Right lobe of liver (tissue), 6 donors: ENCODE measurements at regions not wholly inside any gene's neighbourhood (a gene's known extent, or its start where the extent isn't known, plus 50 kb on each side); places are given as distances from the start of the nearest gene placed in this dataset.

Experiments
- ATAC-seq, 4 donors: fragments of 200-7000 bp; cut with Tn5 transposase; one replicate each; pipeline ENCODE4 v1.9.1; 2020; ENCODE audit warnings: mild to moderate bottlenecking in 4 of 4, moderate library complexity in 4 of 4
- DNase-seq, 3 donors: peaks; one replicate each; pipeline ENCODE4 v3.0.0-alpha.2; 2020
- H3K27ac ChIP-seq, 3 donors: fragments of 200-600 bp; one replicate each; pipeline ENCODE4 v1.8.0; 2022
- H3K27me3 ChIP-seq, 2 donors: fragments of 200-600 bp; one replicate each; pipeline ENCODE4 v1.8.0; 2022
- H3K36me3 ChIP-seq, 4 donors: fragments of 200-600 bp; sonication (generic) in 1 of 4; one replicate each; pipeline versions ENCODE4 v1.5.1 to v1.8.0; 2017 to 2022; ENCODE audit warnings: control low read depth in 1 of 4
- H3K4me1 ChIP-seq, 4 donors: fragments of 200-600 bp; sonication (generic) in 1 of 4; one replicate each; pipeline versions ENCODE4 v1.5.1 to v1.8.0; 2017 to 2022; ENCODE audit warnings: control low read depth in 1 of 4
- H3K4me3 ChIP-seq, 3 donors: fragments of 200-600 bp; one replicate each; pipeline ENCODE4 v1.8.0; 2022
- H3K9me3 ChIP-seq, 4 donors: fragments of 200-600 bp; sonication (generic) in 1 of 4; one replicate each; pipeline versions ENCODE4 v1.5.1 to v1.8.0; 2017 to 2022; ENCODE audit warnings: control low read depth in 1 of 4
- POLR2A ChIP-seq: fragments of 450-650 bp; IDR thresholded peaks from one replicate; pipeline ENCODE4 v1.6.1; 2017; ENCODE audit warnings: antibody characterized with exemption, mild to moderate bottlenecking
- WGBS: methylation state at CpG from one replicate; pipeline ENCODE4 v1.1.6; 2018; ENCODE audit warnings: low coverage, low lambda C conversion rate; ENCODE audit not compliant: insufficient coverage; ENCODE audit errors: missing lambda C conversion rate; 5-methylcytosine and 5-hydroxymethylcytosine counted together
- intact Hi-C, 2 donors: fragments of 100-400 bp; cut with DNase I; formaldehyde crosslinking; loops; one replicate each; pipeline versions ENCODE4 v1.11.2 to v1.14.1; 2022
- TF ChIP-seq, protein P1 (sequence below), 4 donors: fragments of 200-600 bp in 3 of 4; fragments of 450-650 bp in 1 of 4; IDR thresholded peaks; one replicate each; pipeline versions ENCODE4 v1.5.1 to v1.8.0; 2016 to 2022; ENCODE audit warnings: antibody characterized with exemption in 4 of 4, mild to moderate bottlenecking in 2 of 4
- donor health status: DM: no; HTN: yes; CAD: no.
- donor health status: DM: no; HTN: no; CAD: no.
- donor health status: DM: no; HTN: no; CAD: no.
- donor health status: DM: no; HTN: yes; CAD: no.
- donor health status: DM: no; HTN: yes; CAD: no.

DNA sequence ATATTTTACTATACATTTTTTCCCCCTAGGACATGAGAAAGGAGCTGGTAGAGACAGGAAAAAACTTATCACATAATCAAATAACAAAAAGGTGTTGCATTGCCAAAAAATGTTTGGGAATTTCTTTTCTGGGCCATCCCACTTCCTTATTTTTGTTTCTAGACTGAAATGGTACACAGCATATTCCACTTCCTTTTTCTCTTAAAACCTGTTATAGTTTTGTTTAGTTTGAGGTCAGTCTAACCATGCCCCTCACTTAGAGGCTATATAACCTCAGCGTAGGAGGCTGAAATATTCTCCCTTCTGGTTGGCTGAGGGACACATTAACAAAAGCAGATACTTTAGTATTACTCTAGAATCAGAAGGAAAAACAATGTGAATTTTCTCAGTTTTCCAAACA lies 323.9 kb downstream of the GJA1 start:
- no peak overlapping the region for H3K4me3 ChIP-seq
- no peak overlapping the region for H3K27ac ChIP-seq
- WGBS = 33% methylated on average over 1 of the region's 1 CpG
- no peak for ATAC-seq
- no peak for TF ChIP-seq POLR2A
- TF ChIP-seq, protein P1, sequence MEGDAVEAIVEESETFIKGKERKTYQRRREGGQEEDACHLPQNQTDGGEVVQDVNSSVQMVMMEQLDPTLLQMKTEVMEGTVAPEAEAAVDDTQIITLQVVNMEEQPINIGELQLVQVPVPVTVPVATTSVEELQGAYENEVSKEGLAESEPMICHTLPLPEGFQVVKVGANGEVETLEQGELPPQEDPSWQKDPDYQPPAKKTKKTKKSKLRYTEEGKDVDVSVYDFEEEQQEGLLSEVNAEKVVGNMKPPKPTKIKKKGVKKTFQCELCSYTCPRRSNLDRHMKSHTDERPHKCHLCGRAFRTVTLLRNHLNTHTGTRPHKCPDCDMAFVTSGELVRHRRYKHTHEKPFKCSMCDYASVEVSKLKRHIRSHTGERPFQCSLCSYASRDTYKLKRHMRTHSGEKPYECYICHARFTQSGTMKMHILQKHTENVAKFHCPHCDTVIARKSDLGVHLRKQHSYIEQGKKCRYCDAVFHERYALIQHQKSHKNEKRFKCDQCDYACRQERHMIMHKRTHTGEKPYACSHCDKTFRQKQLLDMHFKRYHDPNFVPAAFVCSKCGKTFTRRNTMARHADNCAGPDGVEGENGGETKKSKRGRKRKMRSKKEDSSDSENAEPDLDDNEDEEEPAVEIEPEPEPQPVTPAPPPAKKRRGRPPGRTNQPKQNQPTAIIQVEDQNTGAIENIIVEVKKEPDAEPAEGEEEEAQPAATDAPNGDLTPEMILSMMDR (IDR thresholded peaks at IDR 0.05) = no peak
- no peaks in the 10 kb centered on the region for H3K36me3 ChIP-seq
- intact Hi-C loops = no loop called here
- no peak for DNase-seq
- no peaks in the 10 kb centered on the region for H3K4me1 ChIP-seq
- H3K9me3 ChIP-seq = no peaks in the 10 kb centered on the region
- H3K27me3 ChIP-seq = no peaks in the 10 kb centered on the region

DNA sequence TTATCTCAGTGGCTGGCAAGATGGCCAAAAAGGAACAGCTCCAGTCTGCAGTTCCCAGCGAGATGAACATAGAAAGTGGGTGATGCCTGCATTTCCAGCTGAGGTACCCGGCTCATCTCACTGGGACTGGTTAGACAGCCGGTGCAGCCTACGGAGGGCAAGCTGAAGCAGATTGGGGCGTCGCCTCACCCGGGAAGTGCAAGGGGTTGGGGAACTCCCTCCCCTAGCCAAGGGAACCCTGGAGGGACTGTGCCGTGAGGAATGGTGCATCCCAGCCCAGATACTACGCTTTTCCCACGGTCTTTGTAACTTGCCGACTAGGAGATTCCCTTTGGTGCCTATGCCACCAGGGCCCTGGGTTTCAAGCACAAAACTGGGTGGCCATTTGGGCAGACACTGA lies 324.7 kb downstream of the GJA1 start:
- Histone ChIP-seq H3K9me3 (no peaks in the 10 kb centered on the region), H3K27me3 (no peaks in the 10 kb centered on the region), H3K4me1 (no peaks in the 10 kb centered on the region), H3K36me3 (no peaks in the 10 kb centered on the region), H3K4me3 (no peak overlapping the region), H3K27ac (no peak overlapping the region)
- TF ChIP-seq, protein P1 (IDR thresholded peaks at IDR 0.05) = no peak
- TF ChIP-seq POLR2A = no peak
- no peak for ATAC-seq
- 30% methylated on average over 2 of the region's 11 CpGs for WGBS
- intact Hi-C loops = no loop called here
- no peak for DNase-seq

DNA sequence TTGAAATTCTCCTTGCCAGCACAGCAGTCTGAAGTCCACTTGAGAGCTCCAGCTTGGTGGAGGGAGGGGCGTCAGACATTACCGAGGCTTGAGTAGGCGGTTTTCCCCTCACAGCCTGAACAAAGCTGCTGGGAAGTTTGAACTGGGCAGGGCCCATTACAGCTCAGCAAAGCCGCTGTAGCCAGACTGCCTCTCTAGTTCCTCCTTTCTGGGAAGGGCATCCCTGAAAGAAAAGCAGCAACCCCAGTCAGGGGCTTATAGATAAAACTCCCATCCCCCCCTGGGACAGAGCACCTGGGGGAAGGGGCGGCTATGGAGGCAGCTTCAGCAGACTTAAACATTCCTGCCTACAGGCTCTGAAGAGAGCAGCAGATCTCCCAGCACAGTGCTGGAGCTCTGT lies 325.3 kb downstream of the GJA1 start:
- intact Hi-C loops = no loop called here
- Histone ChIP-seq H3K4me1 (no peaks in the 10 kb centered on the region), H3K36me3 (no peaks in the 10 kb centered on the region), H3K27me3 (no peaks in the 10 kb centered on the region), H3K4me3 (no peak overlapping the region), H3K27ac (no peak overlapping the region), H3K9me3 (no peaks in the 10 kb centered on the region)
- DNase-seq (no peak), ATAC-seq (no peak)
- 43% methylated on average over 1 of the region's 5 CpGs for WGBS
- no peak for TF ChIP-seq POLR2A
- TF ChIP-seq, protein P1 (IDR thresholded peaks at IDR 0.05) = no peak

DNA sequence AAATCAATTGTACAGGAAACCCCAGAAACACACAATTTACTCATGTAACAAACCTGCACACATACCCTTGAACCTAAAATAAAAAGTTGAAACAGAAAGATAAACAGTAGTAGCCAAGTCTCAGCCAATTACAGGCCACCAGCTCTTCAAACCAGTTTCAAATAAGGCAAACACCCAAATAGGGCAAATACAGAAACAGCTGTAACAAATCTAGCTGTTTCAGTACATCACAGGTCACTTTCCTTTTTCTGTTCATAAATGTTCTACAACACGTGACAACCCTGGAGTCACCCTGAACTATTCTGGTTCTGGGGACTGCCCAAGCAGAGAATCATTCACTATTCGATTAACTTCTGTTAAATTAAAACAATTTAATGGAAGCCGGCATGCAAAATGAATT lies 329.0 kb downstream of the GJA1 start:
- ATAC-seq = no peak
- WGBS = 73% methylated on average over 3 of the region's 3 CpGs
- H3K4me1 ChIP-seq = no peaks in the 10 kb centered on the region
- no peaks in the 10 kb centered on the region for H3K27me3 ChIP-seq
- DNase-seq = no peak
- H3K9me3 ChIP-seq = no peaks in the 10 kb centered on the region
- intact Hi-C loops = no loop called here
- H3K27ac ChIP-seq = no peak overlapping the region
- TF ChIP-seq, protein P1 (IDR thresholded peaks at IDR 0.05) = no peak
- TF ChIP-seq POLR2A = no peak
- no peak overlapping the region for H3K4me3 ChIP-seq
- no peaks in the 10 kb centered on the region for H3K36me3 ChIP-seq

DNA sequence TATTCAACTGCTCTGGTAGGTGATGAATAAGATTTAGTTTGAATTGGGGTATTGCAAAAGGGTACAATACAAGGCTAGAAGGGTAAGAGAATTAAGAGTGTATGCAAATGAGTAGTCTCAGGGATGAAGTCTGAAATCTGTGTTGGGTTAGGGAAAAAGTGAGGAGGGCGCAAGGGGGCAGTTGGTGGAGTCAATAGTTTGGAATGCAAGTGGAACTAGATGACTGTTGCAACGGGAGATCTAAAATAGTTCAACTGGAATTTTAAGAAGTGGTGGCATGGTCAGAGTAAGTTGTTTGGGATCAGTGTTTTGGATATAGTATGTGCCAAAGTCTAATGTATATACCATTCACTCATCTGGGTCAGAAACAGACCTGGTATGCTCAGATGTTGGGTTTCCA lies 329.6 kb downstream of the GJA1 start:
- H3K36me3 ChIP-seq = no peaks in the 10 kb centered on the region
- DNase-seq (no peak), ATAC-seq (no peak)
- intact Hi-C loops = no loop called here
- H3K4me1 ChIP-seq = no peaks in the 10 kb centered on the region
- no peaks in the 10 kb centered on the region for H3K27me3 ChIP-seq
- no peak overlapping the region for H3K27ac ChIP-seq
- H3K9me3 ChIP-seq = no peaks in the 10 kb centered on the region
- TF ChIP-seq, protein P1 (IDR thresholded peaks at IDR 0.05) = no peak
- TF ChIP-seq POLR2A = no peak
- H3K4me3 ChIP-seq = no peak overlapping the region
- 68% methylated on average over 2 of the region's 2 CpGs for WGBS
